HepG2 (cell line): ENCODE measurements at regions not wholly inside any gene's neighbourhood (a gene's known extent, or its start where the extent isn't known, plus 50 kb on each side); places are given as distances from the start of the nearest gene placed in this dataset.

Experiments
- ATAC-seq: fragments of 200-7000 bp; cut with Tn5 transposase; 3 replicates; pipeline ENCODE4 v1.9.1; 2020; ENCODE audit warnings: mild to moderate bottlenecking, moderate library complexity
- BruUV-seq: library from RNA; stranded (reverse); fragments of 400-500 nt; replicated peaks from 2 replicates; lab custom pipeline; 2021; lab: Mats Ljungman, UMichigan
- CTCF ChIA-PET: fragments of 300-600 bp; formaldehyde crosslinking; extraction: SDS; loops from one replicate; lab custom pipeline; 2021; ENCODE audit warnings: low total read pairs, inconsistent platforms, low intra/inter-chr PET ratio; lab: Yijun Ruan, JAX
- POLR2A ChIA-PET: fragments of 350-600 bp; sonication (Branson Sonifier 250); formaldehyde crosslinking; loops from one replicate; lab custom pipeline; 2020; ENCODE audit warnings: antibody characterized with exemption, inconsistent platforms; lab: Yijun Ruan, JAX
- DNase-seq: peaks from one replicate; pipeline ENCODE4 v3.0.0-alpha.2; 2015; ENCODE audit warnings: low spot score
- FAIRE-seq: peaks from 3 replicates; lab custom pipeline; 2011; peaks lifted over from hg19 to GRCh38; lab: Jason Lieb, UNC
- H2AFZ ChIP-seq: one replicate; pipeline ENCODE4 v1.6.1; 2011; ENCODE audit warnings: low read length, inconsistent platforms
- H3K27ac ChIP-seq: fragments of 300-600 bp; 3 replicates; pipeline ENCODE4 v1.8.0; 2011; ENCODE audit warnings: mixed run types, mild to moderate bottlenecking, mixed read lengths, low read length, inconsistent platforms; ENCODE audit not compliant: insufficient read depth; ENCODE audit errors: extremely low read length
- H3K27me3 ChIP-seq, 2 experiments: fragments of 200-600 bp in 1 of 2; 2 replicates in 1 of 2; 3 replicates in 1 of 2; pipeline versions ENCODE4 v1.6.0 to v1.8.0; 2011; ENCODE audit warnings: low read length in 2 of 2, mild to moderate bottlenecking in 2 of 2, moderate library complexity in 2 of 2, inconsistent platforms in 1 of 2; ENCODE audit not compliant: insufficient read depth in 2 of 2, control insufficient read depth in 1 of 2
- H3K36me3 ChIP-seq, 2 experiments: fragments of 200-600 bp in 1 of 2; replicated peaks in 1 of 2; 2 replicates in 1 of 2; 3 replicates in 1 of 2; pipeline versions ENCODE4 v1.5.1 to v1.8.0; 2011; ENCODE audit warnings: low read length in 2 of 2, inconsistent platforms in 1 of 2; ENCODE audit not compliant: insufficient read depth in 2 of 2, control insufficient read depth in 1 of 2
- H3K4me1 ChIP-seq: 2 replicates; pipeline ENCODE4 v1.5.1; 2012; ENCODE audit warnings: low read length, inconsistent platforms; ENCODE audit not compliant: insufficient read depth
- H3K4me2 ChIP-seq: 2 replicates; pipeline ENCODE4 v1.6.0; 2011; ENCODE audit warnings: low read depth, low read length, inconsistent platforms
- H3K4me3 ChIP-seq, 3 experiments: fragments of 200-600 bp in 1 of 3; sonication (generic), shearing (Covaris generic) in 1 of 3; replicated peaks in 1 of 3; 2 replicates each; pipeline ENCODE4 v1.5.1; 2011 to 2016; ENCODE audit warnings: low read length in 3 of 3, inconsistent platforms in 2 of 3, low read depth in 2 of 3, mild to moderate bottlenecking in 2 of 3, control low read depth in 1 of 3, mixed read lengths in 1 of 3; ENCODE audit not compliant: insufficient read depth in 1 of 3
- H3K79me2 ChIP-seq: one replicate; pipeline ENCODE4 v1.6.1; 2011; ENCODE audit warnings: low read length, inconsistent platforms; ENCODE audit not compliant: insufficient read depth
- H3K9ac ChIP-seq: 2 replicates; pipeline ENCODE4 v1.6.0; 2011; ENCODE audit warnings: mild to moderate bottlenecking, low read depth, low read length, inconsistent platforms; ENCODE audit not compliant: insufficient read depth
- H3K9me3 ChIP-seq: 2 replicates; pipeline ENCODE4 v1.5.1; 2012; ENCODE audit warnings: mild to moderate bottlenecking, low read length
- H4K20me1 ChIP-seq: 2 replicates; pipeline ENCODE4 v1.6.0; 2011; ENCODE audit warnings: inconsistent platforms, mild to moderate bottlenecking, low read length, moderate library complexity; ENCODE audit not compliant: insufficient read depth
- AGO2 ChIP-seq: fragments of 200-400 bp; formaldehyde crosslinking; optimal IDR thresholded peaks from 2 replicates; pipeline ENCODE3; 2017; ENCODE audit warnings: mild to moderate bottlenecking, low read depth, low read length, moderate library complexity
- CCAR2 ChIP-seq: fragments of 200-400 bp; formaldehyde crosslinking; optimal IDR thresholded peaks from 2 replicates; pipeline ENCODE3; 2018; ENCODE audit warnings: low read depth, mild to moderate bottlenecking, low read length, moderate library complexity
- HMGXB3 ChIP-seq: sonication (generic); formaldehyde crosslinking; IDR thresholded peaks from 2 replicates; pipeline ENCODE4 v1.4.0; 2020; ENCODE audit warnings: missing genetic modification reagents, borderline replicate concordance
- REPIN1 ChIP-seq: sonication (generic); formaldehyde crosslinking; IDR thresholded peaks from 2 replicates; pipeline ENCODE4 v1.8.0; 2022; ENCODE audit warnings: missing genetic modification reagents, low read depth, mild to moderate bottlenecking, borderline replicate concordance
- TCF7L2 ChIP-seq: IDR thresholded peaks from 2 replicates; pipeline ENCODE4 v1.6.1; 2011; ENCODE audit warnings: mild to moderate bottlenecking, low read depth, low read length, moderate library complexity
- ZNF589 ChIP-seq: sonication (generic); formaldehyde crosslinking; conservative IDR thresholded peaks from 2 replicates; pipeline ENCODE4 v1.8.0; 2022; ENCODE audit warnings: mild to moderate bottlenecking, moderate library complexity, missing genetic modification reagents
- ZNF720 ChIP-seq: sonication (generic); formaldehyde crosslinking; IDR thresholded peaks from 2 replicates; pipeline ENCODE4 v1.4.0; 2020; ENCODE audit warnings: missing genetic modification reagents
- ZNF724P ChIP-seq: sonication (generic); formaldehyde crosslinking; IDR thresholded peaks from 2 replicates; pipeline ENCODE4 v1.8.0; 2022; ENCODE audit warnings: missing genetic modification reagents, borderline replicate concordance
- ZNF878 ChIP-seq: sonication (generic); formaldehyde crosslinking; IDR thresholded peaks from 2 replicates; pipeline ENCODE4 v1.8.1; 2023; ENCODE audit warnings: mild to moderate bottlenecking, missing genetic modification reagents, moderate library complexity
- WGBS: methylation state at CpG from one replicate; pipeline ENCODE4 v1.1.6; 2017; ENCODE audit warnings: low lambda C conversion rate; 5-methylcytosine and 5-hydroxymethylcytosine counted together
- in situ Hi-C: cut with HindIII; loops from 2 replicates; pipeline ENCODE4 v1.10.0; 2017; ENCODE audit warnings: low pct_unique_long_range_greater_than_20kb; ENCODE audit not compliant: extremely low pct_ligation_motif_present
- intact Hi-C: fragments of 100-400 bp; cut with micrococcal nuclease; formaldehyde crosslinking; loops from one replicate; pipeline ENCODE4 v1.10.0; 2022; ENCODE audit not compliant: unreplicated experiment
- TF ChIP-seq, protein P1 (sequence below): sonication (generic); formaldehyde crosslinking; IDR thresholded peaks from 2 replicates; pipeline ENCODE4 v1.5.0; 2020; ENCODE audit warnings: missing genetic modification reagents, mild to moderate bottlenecking, borderline replicate concordance
- TF ChIP-seq, protein P2 (sequence below): IDR thresholded peaks from 2 replicates; pipeline ENCODE4 v1.6.1; 2016; ENCODE audit warnings: missing biosample characterization, missing genetic modification reagents, low read depth

DNA sequence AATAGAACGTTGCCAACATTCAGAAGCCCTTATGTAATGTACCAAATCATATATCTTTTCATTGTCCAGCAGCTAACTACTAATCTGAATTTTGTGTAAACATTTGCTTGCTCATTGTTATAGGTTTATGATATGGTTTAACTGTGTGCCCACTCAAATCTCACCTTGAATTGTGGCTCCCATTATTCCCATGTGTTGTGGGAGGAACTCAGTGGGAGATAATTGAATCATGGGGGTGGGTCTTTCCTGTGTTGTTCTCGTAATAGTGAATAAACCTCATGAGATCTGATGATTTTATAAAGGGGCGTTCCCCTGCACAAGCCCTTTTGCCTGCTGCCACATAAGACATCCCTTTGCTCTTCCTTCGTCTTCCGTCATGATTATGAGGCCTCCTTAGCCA is 91.9 kb upstream of the CLVS2 start (continued):
- TF ChIP-seq HMGXB3 (CRISPR knock-in tag): no peak
- TF ChIP-seq ZNF724P (CRISPR knock-in tag): no peak
- TF ChIP-seq, protein P1, sequence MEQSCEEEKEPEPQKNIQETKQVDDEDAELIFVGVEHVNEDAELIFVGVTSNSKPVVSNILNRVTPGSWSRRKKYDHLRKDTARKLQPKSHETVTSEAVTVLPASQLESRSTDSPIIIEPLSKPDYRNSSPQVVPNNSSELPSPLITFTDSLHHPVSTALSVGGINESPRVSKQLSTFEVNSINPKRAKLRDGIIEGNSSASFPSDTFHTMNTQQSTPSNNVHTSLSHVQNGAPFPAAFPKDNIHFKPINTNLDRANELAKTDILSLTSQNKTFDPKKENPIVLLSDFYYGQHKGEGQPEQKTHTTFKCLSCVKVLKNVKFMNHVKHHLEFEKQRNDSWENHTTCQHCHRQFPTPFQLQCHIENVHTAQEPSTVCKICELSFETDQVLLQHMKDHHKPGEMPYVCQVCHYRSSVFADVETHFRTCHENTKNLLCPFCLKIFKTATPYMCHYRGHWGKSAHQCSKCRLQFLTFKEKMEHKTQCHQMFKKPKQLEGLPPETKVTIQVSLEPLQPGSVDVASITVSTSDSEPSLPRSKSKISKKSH: no peak
- no peak for TF ChIP-seq REPIN1
- TF ChIP-seq, protein P2, sequence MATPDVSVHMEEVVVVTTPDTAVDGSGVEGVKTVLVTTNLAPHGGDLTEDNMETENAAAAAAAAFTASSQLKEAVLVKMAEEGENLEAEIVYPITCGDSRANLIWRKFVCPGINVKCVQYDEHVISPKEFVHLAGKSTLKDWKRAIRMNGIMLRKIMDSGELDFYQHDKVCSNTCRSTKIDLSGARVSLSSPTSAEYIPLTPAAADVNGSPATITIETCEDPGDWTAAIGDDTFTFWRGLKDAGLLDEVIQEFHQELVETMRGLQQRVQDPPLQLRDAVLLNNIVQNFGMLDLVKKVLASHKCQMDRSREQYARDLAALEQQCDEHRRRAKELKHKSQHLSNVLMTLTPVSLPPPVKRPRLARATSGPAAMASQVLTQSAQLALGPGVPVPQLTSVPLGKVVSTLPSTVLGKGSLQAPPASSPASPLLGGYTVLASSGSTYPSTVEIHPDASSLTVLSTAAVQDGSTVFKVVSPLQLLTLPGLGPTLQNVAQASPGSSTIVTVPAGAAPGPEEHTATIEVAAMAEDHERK (CRISPR knock-in tag): no peak

GRCh38 chr6:122913558-122913957 is 82.5 kb upstream of the CLVS2 start:
- H3K9ac ChIP-seq: no peak overlapping the region
- no peaks in the 10 kb centered on the region for H3K36me3 ChIP-seq
- WGBS: 0% methylated on average over 1 of the region's 1 CpG
- H3K4me2 ChIP-seq: no peak overlapping the region
- no peak for ATAC-seq
- H3K9me3 ChIP-seq: peaks cover 62% of the 10 kb centered on the region
- no peak for DNase-seq
- TF ChIP-seq AGO2: no peak
- no peak for TF ChIP-seq ZNF720
- TF ChIP-seq, protein P1: no peak
- TF ChIP-seq TCF7L2: no peak
- no peak for TF ChIP-seq ZNF878 (CRISPR knock-in tag)
- no peak for TF ChIP-seq CCAR2
- no peak for TF ChIP-seq ZNF589 (CRISPR knock-in tag)
- ChIA-PET POLR2A (no interaction called here), CTCF (no interaction called here)
- in situ Hi-C loops: no loop called here
- BruUV-seq: no TSS peak
- no peaks in the 10 kb centered on the region for H4K20me1 ChIP-seq
- no peaks in the 10 kb centered on the region; a peak in 1 of 5 replicates for H3K27me3 ChIP-seq
- H3K4me3 ChIP-seq: no peak overlapping the region
- H3K4me1 ChIP-seq: no peaks in the 10 kb centered on the region
- no peaks in the 10 kb centered on the region for H3K79me2 ChIP-seq
- no peak overlapping the region for H3K27ac ChIP-seq
- no peak for FAIRE-seq
- intact Hi-C loops: no loop called here
- H2AFZ ChIP-seq: no peak overlapping the region
